HG02678 (cell line): ENCODE measurements at regions not wholly inside any gene's neighbourhood (a gene's known extent, or its start where the extent isn't known, plus 50 kb on each side); places are given as distances from the start of the nearest gene placed in this dataset.

ENCODE experiments used
- ATAC-seq: cut with Tn5 transposase; IDR thresholded peaks from one replicate; pipeline ENCODE4 v1.9.1; 2021; ENCODE audit warnings: mild to moderate bottlenecking, moderate library complexity; ENCODE audit not compliant: unreplicated experiment

DNA sequence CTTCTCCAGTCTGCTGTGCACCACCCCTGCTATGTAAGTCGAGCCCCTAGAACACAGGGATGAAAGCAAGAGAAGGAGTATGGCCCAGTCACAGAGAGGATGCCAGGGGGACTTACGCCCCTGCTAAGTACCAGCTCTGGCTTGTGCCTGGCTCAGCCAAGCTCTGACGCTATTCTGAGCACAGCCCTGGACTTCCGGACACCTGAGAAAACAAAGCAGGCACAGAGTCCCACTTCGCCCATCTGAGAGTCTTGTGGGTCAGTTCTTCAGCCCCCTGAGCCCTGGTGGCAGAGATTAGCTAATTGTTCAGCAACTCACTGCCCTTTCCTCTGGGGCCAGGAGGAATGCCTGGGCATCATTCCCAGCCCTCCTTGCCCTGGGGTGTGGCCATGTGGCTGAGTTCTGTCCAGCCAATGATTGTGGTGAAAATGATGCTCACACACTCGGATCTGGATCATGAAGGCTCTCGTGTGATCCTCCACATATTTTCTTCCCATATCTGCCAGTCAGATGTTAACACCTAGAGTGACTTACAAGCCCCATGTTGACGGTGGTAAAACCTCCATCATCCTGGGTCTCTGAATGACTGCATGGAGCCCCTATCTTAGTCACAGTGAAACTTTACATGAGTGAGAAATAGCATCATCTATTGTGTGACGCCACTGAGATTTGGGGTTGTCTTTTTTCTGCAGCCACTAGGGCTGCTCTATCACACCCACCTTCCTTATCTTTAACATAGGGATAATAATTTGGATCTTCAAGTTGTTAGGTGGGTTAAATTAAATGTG is 105.7 kb downstream of the TPRA1 start:
- no peak for ATAC-seq

DNA sequence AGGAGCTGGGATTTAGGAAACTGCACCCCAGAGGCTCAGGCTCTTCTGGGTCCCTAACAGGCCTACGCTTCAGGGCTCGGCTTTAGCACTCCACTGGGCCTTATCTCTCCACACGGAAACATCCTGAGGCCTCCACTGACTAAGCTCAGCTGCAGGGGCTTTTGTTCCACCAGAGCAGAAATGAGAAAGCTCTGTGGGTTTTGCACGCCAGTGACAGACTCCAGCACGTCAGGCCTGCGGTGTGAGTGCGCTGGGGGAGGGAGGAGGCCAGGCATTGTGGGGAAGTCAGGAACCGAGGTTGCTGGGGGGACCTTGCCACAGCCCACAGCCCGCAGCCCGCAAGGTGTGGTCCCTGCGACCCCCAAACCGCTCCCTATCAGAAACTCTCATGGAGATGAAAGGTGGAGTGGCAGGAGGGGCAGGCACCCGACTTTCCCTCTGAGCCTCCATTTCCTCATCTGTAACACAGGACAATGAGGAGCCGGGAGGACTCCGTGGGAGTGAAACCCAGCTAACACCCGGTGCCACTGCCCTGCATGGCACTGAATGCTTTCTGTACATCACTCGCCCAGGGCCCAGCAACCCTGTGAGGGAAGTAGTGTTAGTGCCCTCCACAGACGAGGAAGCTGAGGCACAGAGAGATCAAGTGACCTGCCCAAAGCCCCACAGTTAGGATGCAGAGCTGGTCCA is 106.5 kb downstream of the TPRA1 start:
- peak; percentile 88 for ATAC-seq

DNA sequence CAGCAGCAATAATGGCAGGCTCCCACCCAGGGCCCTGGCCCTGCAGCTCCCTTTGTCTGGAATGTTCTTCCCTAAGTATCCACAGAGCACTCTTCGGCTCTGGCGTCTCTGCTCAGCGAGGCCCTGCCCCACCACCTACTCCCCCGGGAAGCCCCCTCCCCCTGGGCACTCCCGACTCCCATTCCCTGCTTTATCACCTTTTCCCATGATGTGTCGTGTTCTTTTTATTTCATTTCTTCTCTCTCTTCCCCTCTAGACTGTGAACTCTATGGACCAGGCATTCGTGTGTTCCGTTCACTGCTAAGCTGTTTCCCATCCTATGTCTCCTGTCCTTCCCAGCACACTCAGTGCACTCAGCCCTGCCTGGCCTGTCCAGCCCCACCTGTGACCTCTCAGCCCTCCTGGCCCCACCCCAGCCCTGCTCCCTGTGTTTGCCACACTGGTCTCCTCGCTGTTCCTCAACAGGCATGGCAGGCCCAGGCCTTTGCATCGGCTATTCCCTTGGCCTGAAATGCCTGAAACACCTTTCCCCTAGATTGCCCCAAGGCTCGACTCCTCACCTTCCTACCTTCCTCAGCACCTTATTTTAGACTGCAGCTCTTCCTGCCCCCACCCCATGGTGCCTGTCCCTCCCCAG is 107.4 kb downstream of the TPRA1 start:
- ATAC-seq: no peak

DNA sequence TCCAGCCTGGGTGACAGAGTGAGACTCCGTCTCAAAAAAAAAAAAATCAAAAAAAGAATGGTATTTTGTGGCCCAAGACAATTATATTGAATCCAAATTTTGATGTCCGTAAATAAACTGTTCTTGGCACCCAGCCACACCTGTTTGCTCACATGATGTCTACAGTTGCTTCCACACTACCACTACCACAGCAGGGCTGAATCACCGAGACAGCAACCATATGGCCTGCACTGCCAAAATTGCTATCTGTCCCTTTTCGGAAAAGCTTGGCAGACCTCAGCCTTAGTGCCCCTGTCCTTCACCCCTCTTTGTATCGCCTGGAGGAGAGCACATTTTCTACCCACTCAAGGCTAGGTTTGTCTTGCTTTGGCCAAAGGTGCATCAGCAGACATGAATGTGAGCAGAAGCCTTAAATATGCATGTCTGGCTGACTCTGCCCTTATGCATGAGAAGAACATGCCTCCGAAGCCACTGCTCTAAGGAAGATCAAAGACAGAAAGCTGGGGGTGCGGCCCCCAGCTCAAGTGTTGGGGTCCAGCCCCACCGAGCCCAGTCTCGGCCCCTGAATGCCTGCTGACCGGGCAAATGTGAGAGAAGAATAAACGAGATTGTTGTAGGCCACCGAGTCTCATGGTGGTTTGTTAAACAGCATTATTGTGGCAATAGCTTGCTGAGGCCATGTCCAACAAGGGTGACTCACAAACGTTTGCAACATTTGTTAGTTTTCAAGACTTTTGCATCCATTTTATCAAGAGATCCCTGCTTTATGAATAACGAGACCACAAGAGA is 108.1 kb downstream of the TPRA1 start:
- no peak for ATAC-seq

DNA sequence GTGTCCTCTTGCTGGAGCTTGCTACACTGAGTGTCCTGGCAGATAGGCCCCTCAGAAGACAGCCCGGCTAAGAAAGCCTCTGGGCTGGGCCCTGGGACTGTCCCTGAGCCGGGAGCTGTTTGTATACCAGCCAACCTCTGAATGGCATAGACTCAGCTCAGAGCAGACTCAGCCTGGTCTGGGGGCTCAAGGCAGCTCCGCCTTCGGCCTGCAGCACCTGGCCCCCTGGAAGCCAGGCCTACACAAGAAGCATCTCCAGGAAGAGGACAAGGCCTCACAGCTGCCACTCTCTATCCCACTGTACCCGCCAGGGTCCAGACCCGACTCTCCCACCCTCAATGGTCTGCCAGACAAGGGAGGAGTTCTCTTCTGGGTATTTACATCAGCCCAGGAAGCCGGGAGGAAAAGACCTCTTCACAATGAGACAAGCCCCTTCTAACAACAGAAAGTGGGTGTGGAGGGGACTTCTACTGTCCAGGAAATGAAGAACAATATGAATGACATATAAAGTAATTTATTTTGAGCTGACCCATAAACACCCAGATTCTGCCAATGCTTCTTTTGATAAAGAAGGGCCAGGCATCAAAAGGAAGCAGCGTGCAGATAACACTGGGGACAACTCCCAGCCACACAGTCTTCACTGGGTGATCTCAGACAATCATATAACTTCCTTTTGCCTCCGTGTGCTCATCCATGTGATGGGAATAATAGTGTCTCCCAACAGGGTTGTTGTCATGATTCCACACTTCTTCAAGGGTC is 110.2 kb downstream of the TPRA1 start:
- ATAC-seq: no peak

DNA sequence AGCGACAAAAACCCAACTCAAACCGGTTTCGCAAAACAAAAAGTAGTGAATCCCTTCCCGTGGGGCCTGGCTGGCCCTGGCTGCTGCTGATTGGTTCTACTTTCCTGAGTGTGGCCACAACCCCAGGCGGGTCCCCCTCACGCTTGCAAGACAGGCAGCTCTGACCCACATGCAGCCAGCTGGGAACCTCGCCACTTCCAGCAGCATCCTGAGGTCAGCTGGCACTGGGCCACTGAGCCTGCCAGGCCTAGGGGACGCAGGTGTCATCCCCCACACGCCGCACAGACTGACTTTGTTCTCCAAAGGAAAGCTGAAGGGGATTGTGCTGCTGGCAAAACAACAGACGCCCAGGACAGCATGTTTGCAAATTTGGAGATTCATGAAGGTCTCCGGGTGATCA is 111.1 kb downstream of the TPRA1 start:
- ATAC-seq: no peak

DNA sequence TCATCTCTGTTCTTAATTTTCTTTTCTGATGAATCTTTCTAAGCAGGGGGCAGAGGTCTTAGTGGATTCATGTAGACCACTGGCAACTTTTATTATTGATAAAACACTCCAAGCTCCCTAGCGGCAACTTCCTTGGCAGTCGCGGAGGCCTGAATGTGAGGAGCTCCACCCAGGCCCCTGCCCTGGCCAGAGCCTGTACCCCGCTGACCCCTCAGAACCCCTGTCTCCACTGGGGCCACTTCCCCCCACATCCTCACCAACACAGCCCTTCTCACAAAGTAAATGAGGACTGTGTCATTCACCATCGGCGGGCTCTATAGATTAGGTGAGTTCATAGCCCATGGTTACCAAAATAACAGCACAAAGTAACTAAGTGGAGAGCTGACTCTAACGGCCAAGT is 111.6 kb downstream of the TPRA1 start:
- ATAC-seq: no peak

DNA sequence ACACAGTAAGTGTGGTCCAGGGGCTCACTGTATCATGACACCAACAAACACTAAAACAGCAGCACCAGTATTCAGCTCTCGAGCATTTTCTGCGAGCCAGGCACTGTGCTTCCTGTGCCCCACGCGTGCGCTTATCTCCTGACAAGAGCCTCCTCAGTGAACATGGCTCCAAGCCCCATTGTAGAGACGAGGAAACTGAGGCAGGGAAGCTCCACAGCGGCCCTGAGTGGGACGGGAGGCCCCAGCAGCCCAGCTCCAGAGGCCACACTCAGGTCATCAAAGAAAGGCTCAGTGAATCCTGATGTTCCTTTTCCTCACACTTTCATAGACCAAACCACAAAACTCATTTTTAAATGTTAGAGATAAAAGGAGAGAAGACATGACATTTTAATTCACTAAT is 113.1 kb downstream of the TPRA1 start:
- ATAC-seq: no peak

DNA sequence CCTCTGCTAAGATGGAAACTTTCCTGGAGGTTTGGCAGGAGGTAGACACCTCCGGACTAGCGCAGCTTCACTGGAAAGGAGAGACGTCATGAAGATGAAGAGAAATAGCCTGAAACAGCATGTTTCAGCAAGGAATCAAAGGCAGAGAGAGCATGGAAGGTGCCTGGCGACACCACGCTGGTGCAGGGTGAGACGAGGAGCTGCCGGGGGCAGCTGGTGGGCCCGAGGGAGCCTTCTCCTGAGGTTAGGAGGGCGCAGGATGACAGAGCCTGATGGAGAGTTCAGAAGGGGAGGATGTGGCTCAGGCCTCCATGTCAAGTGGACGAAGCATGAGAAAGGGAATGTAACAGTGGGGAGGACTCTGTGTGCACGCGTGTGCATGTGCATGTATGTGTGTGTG is 113.6 kb downstream of the TPRA1 start:
- no peak for ATAC-seq

DNA sequence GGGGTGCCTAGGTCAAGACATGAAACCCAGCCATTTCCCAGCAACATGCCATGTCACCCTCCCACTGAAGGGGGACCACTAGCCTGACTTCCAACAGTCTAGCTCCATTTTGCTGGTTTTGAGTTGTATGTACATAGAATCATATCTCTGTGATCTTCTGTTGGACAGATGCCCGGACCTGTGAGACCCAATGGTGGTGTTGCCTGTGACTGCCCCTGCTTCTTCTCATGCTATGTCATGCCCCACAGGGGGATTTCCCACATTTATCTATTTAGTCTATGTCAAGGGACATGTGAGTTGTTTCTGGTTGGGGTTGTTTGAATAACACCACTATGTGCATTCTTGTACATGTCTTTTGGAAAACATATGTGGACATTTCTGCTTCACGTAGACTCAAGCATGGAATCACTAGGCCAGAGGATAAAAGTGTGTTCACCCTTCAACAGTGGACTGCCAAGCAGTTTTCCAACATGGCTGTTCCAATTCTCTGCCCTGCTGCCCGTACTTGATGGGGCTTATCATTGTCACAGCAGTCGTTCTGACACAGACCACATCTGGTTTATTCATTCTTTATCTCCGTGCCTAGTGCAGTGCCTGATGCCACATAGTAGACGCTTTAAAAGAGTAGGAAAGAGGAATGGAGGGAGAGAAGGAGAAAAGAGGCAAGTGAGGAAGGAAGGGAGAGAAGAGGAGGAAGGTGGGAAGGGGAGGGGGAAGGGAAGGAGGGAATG is 114.4 kb downstream of the TPRA1 start:
- no peak for ATAC-seq

DNA sequence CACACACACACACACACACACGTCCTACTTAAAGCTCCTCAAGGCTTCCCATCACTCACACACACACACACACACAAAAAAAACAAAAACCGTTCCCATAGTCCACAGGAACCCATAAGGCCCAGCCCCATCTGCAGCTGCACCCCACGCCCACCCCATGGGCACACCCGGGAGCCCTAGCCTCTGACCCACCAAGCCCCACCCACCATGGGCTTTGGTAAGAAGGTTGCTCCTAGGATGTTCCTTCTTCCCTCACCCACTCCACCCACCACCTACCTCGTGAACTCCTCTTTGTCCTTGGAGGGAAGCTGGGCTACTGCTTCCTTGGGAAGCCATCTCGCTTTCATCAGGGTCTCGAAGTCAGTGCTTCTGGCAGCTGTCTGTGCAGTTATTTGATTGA is 115.1 kb downstream of the TPRA1 start:
- ATAC-seq: no peak

DNA sequence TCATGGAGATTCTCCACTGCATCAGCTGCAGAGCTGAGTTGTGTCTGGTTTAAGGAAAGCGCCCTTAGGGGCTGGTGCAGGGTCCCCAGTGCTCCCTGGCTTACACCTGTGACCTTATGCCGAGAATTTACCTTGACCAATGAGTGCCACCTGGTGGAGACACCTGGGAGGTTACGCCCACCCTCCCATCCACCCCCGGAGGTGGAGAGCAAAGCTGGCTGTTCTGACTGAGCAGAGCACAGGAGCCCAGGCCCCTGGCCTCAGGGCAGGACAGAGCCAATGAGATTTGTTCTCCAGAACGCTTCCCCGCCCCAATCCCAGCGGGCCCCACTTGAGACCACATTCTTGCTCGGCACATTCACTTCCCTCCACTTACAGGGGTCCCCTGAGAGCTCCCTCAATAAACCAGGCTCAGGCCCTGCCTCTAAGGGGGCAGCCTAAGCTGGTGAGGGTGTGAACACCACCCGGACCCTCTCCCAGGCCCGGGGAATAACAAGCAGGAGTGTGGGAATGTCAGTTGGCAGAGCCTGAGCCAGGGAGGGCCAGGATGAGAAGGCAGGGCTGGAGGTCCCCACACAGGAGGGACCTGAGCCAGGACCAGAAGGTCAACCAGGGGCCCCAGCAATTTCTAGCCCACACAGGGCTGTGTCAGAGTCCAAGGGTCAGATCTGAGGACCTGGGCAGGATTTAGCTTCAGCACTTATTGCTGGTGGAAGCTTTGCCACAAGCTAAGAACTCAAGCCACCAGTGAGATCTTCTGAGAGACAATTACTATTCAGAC is 117.1 kb downstream of the TPRA1 start:
- no peak for ATAC-seq

DNA sequence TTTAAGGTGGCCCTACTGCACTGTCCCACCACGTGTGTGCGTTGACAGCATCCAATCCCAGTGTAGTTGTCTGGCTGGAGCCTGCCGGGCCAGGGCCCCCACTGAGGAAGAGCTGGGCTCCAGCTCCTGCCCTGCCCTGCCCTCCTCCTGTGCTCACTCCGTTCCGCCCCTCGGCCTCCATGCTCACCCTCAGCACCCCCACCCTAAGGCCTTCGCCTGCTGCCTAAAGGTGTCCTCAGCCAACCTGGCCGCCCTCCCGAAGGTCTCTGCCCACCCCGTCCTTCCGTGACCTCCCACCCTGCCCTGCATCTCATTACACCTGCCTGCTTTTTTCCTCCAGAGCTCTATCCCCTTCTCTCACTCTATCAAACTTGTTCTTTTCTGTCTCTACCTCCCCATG is 118.0 kb downstream of the TPRA1 start:
- ATAC-seq: no peak

DNA sequence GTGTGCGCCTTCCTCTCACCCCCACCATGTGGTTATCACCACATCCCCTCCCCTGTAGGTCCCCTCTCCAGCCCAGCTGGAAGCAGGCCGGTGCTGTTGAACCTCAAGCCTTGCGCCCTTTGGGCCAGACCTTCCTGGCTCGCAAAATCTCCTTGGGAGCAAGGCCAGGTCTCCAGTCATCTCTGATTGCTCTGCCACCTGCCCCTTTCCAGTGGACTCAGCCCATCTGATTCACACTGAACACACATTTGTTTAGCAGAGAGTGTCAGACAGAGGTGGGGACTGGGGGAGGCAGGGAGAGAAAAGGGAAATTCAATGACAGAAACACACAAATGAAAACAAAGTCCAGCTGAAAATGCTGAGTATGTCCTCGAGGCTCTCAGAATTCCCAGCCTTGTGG is 119.4 kb downstream of the TPRA1 start:
- no peak for ATAC-seq

DNA sequence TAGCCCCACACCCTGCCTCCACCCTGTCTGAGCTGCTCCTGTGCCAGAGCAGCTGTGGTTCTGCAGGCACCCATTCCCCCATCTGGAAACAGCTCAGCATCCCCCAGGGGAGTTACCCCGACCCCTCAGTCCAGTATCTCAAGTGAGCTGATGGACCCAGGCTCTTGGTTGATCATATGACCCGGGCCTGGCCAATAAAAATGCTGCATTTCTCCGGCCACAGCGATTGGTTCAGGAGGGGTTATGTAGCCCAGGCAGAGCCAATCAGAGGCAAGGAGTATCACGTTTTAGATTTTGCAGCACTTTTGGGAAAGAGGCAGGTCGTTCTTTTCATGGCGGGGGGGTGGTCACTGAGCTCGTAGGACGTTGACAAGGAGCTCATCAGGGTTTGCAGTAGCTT is 120.8 kb downstream of the TPRA1 start:
- ATAC-seq: no peak

DNA sequence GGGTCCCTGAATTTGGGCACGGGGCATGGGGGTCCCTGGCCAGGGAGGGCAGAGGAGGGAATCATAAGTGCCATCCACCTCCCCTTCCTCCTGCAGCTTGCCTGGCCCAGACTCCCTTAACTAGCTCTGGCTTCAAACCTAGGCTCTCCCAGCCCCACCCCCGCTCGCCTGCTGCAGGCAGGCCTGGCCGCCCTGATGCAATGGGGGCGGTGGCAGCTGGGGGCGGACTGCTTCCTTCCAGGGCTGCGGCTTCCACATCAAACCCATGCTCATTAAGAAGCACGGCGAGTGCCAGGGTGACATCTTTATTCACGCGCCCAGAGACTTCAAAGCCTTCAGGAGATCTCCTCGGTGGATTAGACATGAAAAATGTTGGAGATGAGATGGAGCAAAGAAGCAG is 123.1 kb downstream of the TPRA1 start:
- no peak for ATAC-seq

DNA sequence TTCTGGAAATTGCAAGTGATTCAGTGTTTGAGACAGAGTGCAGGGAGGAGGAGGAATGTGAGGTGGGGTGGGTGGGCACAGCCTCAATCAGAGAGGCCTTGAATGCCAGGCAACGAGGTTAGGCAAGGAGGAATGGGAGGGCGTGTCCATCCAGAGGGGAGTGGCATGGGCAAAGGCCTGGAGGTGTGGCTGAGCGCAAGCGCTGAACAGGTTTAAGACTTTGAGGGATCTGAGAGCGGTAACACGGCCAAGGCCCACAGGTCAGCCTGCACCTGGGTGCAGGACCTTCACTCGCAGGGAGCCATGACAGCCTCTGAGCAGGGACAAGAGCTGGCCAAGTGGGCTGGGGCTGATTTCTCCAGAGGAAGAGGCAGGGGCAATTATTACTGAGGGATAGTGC is 125.9 kb downstream of the TPRA1 start:
- ATAC-seq: no peak

DNA sequence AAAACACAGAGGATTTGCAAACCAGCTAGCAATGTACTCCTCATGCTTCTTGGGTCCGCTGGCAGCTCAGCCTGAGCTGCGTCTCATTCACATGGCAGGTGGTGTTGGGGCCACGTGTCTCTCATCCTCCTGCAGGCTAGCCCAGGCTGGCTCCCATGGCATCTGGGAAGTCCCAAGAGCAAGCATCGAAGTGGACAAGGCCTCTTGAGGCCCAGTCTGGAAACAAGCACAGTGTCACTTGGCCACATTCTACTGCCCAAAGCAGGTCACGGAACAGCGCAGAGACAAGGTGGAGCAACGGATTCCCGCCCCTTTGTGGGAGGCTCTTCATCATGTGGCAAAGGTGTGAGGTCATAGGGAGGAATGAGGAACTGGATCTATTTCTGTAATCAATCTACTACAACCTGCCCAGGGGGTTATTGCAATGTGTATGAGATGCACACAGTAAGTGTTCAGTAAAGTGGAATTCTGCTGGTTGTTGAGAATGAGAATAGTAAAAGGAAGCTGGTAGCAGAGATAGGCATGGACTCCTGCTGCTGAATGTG is 128.3 kb downstream of the TPRA1 start:
- no peak for ATAC-seq
